GM19099 (cell line): ENCODE measurements at regions not wholly inside any gene's neighbourhood (a gene's known extent, or its start where the extent isn't known, plus 50 kb on each side); places are given as distances from the start of the nearest gene placed in this dataset.

Source experiments
- POLR2A ChIP-seq: IDR thresholded peaks from 3 replicates; pipeline ENCODE4 v1.6.1; 2011; ENCODE audit warnings: low read depth; ENCODE audit not compliant: insufficient read length; ENCODE audit errors: extremely low read depth

DNA sequence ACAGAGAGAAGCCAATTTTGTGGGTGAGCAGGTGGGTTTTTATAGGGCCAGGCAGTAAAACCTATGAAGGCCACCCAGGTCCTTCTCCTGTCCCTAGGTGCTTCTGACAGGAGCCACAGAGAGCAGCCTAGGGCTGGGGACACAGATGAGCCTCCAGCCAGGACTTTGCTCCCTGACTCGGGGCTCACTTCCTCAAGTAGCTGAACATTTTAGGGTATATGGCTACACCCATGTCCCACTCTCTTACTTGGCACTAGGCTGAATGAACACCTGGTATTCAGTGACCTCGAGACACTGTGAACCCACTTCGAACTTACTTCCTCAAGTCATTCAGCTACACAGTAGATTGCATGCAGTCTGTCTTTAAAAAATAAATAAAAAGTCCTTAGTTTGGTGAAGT, 217.3 kb downstream of the MID1IP1 start:
- no peak for TF ChIP-seq POLR2A

DNA sequence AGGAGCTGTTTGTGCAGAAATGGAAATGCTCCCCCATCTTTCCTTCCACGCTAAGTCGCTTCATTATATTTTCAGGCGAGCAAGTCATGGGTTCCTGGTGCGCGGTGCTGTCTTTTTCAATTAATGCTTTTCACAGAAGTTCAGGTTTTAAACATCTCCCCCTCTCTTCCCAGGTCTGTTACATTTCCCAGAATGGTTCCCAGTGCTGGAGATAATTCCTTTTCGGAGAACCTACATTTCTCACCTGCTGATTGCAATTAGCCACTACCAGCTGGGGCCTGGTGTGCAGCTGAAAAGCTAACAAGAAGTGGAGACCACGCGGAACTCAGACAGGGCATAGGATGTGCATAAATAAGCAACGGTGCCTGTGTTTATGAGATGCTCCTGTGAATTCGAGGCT, 217.8 kb downstream of the MID1IP1 start:
- TF ChIP-seq POLR2A = no peak

DNA sequence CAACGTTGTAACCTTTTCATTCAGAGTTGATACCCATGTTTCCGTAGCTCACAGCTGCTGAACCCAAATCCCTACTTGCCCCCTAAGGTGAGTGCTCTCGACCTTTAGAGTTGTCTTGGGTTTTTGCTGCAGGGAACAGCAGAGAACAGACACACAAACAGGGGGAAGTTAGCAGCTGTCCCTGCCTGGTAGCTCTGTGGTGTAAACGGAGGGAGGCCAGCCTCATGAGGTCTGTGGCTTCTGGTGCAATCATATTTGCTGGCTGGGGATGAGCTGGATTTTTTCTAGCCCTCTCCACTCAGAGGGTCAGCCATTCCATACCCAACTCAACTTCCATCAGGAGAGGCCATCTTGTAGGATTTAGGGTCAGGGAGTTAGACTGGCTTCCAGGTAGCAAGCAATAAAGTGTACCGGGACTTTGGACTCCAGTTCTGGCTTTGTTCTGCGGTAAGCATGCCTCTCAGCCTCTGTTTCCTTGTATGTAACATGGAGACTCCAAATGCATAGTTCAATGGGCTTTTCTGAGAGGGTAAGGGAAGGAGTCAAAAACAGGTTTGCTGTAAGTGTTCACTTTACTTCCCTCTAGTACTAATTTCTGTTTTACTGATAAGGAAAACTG, 218.9 kb downstream of the MID1IP1 start:
- TF ChIP-seq POLR2A = no peak

DNA sequence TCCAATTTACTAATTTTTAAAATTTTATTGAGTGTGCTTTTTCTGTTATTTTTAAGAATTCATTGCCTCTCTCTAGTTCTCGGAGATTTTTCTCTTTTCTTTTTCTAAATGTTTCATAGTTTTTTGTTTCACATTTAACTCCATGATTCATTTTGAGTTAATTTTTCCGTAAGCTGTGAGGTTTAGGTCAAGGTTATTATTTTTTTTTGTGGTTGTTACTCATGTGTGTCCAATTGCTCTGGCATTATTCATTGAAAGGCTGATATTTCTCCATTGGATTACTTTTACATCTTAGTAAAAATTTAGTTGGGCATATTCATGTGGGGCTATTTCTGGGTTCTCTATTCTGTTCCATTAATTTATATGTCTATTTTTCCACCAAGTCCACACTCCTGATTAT, 220.8 kb downstream of the MID1IP1 start:
- TF ChIP-seq POLR2A = no peak

DNA sequence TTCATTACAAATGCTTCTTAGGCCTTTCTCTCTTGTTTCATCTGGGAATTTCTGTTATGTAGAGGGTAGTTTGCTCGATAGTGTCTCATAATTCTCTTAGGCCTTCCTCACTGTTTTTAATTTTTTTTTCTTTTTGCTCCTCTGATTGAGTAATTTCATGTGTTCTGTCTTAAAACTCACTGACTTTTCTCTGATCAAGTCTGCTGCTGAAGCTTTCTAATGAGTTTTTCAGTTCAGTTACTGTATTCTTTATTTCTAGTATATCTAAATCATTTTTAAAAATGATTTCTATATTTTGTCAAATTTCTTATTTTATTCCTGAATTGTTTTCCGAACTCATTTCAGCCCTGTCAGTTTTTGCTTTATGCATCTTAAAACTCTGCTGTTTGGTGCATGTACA, 228.0 kb downstream of the MID1IP1 start:
- no peak for TF ChIP-seq POLR2A

DNA sequence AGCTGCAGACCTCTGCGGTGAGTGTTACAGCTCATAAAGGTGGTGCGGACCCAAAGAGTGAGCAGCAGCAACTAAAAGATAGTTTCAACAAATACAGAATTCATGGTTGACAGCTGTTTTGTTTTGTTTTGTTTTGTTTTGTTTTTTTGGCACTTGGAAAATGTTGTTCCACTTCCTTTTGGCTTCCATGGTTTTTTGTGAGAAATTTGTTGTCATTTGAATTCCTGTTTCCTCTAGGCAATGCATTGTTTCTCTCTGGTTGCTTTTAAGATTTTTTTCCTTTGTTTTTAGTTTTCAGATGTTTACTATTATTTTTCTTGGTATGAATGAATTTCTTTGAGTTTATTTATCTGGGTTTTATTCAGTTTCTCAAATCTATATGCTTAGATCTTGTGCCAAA, 229.4 kb downstream of the MID1IP1 start:
- TF ChIP-seq POLR2A = no peak

DNA sequence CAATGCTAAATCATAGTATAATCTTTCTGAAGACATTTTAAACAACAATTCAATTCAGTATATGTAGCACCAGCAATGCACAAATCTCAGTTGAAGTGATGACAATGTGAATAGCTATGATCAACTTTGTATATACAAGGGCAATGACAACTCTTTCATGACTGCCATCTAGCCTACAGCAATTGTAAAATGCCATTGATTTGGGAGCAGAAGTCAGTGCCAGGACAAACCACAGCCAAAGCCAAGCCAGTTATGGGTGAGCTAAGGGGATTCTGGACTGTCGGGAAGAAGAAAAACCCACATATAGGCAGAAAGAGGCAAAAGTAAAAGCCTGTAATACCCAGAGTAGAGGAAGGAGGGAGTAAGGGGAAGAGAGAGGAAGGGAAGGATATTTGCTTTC, 238.6 kb downstream of the MID1IP1 start:
- TF ChIP-seq POLR2A = no peak

DNA sequence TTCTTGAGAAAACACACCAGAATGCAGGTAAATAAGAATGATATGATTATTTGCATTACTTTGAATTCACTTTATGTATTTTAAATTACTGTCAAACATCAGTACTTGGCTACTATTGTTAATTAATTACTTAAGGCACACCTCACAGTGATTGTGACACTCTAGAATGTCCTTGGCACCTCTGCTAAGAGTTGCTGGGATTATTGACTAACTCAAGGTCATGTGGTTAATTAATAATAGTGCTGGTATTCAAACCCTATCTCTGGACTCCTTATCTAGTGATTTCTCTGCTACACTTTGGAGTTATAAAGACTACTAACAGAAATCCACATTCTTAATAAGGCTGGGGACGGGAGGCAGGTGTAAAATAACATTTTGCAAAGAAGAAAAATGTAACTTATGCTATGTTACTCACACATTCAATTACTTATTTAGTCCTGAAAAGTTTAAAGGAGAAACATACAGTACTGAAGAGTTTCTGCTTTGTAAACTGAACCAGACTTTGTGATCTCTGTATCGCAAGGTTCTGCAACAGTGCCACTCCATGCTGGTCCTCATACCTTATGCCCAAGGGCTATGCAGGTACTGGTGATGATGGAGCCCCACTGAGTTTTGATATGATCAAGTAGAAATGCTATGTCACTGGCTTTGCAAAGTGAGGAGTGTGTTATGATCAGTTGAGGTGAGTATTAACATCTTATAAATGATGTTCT, 242.7 kb downstream of the MID1IP1 start:
- no peak for TF ChIP-seq POLR2A

DNA sequence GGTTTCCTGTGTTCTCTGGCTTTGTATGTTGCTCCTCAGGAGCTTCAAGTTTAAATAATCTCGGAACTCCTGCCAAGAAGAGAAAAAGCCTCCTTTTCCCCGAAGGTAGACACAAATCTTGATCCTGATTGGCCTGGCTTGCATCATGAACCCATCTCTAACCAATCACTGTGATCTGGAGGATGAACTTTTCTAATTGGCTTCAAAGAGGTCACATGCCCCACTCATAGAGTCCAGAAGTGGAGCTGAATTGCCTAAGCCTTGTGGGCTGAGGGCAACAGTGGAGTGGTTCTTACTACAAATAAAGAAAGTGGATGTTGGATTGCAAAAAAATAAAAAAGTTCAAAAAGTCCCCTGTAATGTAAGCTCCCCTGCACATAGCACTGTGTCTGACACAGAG, 245.9 kb downstream of the MID1IP1 start:
- no peak for TF ChIP-seq POLR2A

DNA sequence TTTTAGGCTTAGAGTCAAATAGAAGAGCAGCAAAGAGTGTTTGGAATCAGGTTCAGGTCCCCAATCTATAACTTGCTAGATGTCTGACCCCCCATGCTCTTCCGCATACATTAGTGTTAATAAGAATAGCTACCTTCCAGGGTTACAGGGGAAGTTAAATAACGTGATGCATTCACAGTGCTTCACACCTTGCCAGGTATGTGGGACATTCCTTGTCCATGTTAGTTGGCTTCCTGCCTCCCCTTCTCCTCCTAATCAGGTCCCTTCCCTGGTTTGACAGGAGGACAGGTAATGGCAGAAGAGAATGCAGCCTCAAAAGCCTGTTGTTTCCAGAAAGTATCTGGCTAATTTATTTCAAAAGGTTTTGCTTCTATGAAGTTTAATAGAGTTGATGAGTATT, 248.7 kb downstream of the MID1IP1 start:
- TF ChIP-seq POLR2A = no peak

DNA sequence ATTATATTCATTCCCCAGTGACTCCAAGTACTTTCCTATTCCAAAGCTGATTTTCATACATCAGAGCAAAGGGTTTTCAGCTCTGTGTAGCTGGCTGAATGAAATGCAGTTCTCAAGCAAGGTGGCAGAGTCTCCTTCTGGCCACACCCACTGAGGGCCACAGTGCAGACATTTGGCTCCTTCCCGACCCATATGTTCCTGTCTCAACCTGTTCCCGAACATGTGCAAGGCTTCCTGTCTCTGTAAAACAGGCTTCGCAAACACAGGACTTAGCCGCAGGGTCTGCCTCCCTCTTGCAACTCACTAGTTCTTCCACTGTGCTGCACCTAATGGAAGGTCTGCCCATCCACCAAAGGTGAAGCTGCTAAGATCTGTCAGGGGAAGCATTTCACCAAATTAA, 249.2 kb downstream of the MID1IP1 start:
- TF ChIP-seq POLR2A = no peak

DNA sequence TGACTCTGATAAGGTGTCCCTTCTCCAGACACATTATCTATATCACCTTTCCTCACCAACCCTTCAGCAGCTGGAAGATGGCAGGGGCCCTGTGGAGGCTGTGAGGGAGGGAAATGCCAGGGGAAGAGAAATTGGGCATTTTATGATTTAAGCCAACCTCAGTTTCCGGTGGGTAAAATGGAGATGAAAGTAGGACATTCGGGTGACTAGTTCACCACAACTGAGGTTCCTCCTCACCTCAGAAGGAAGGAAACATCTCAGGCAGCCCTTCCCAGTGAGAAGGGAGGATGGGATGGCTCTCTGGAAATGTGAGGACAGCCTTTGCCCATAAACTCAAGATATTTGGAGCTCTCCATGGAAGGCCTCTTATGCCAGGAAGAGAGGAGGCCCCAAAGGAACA, 251.5 kb downstream of the MID1IP1 start:
- TF ChIP-seq POLR2A = no peak

DNA sequence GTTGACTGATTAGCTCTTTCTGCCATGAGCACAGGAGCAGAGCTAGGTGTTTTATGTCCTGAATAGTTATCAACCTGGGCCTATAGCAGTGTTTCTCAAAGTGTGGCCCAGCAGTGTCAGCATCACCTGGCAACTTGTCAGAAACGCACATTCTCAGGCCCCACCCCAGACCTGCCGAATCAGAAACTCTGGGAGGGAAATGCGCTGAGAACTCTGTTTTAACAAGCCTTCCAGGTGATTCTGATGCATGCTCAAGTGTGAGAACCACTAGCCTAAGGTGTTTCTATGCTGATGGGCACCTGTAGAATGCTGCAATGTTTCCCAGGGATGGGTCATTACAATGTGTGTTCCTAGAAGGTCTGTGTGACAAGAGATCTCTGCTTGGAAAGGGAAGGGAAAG, 257.5 kb downstream of the MID1IP1 start:
- TF ChIP-seq POLR2A = no peak

DNA sequence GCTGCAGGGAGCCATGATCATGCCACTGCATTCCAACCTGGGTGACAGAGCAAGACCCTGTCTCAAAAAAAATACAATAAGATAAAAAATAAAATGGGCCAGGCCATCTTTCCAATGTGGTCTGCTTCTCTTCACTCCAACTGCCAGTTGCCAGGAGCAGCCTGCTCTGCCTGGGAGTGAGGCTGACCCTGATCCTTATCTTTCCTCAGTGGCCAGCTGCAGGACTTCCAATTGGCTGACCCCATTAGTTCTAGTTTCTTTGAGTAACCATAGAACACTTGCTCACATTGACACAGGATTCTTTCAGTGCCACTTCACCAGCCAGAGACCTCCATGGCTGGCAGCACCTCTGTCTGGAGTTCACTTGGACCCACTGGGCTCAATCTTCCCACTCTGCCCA, 258.6 kb downstream of the MID1IP1 start:
- TF ChIP-seq POLR2A = no peak

DNA sequence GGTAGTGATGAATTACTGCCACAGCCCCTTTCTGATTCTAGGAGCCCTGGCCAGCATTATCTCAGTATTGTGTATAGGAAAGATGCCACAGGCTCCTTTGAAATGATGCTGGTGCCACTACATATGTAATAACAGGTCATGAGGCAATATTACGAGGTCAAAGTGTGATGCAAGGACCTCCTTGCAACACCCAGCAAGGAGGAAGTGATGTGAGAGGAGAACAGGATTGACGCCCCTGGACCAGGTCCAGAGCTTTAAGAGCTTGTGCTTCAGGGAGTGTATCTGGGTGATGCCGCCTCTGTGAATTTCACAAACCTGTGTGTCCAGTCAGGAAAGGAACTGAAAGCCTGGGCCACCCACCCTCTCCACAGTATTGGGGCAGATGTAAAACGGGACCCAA, 261.8 kb downstream of the MID1IP1 start:
- no peak for TF ChIP-seq POLR2A

DNA sequence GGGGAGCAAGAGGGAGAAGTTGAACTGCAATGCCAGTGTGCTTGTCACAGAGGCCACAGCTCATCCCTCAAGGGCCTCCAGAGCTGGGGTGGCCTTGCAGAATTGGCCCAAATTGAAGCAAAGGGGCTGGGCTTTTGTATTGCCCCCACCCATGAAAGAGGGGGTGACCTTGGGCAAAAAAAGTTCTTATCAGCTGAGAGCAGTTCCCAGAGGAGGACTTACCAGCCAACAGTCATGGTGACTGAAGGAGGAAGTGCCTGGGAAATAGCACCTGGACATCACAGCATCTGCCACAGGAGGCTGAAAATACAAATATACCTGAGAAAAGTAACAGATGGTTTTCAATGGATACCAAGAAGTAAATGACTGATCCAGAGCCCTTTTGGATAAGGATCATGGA, 262.4 kb downstream of the MID1IP1 start:
- no peak for TF ChIP-seq POLR2A

DNA sequence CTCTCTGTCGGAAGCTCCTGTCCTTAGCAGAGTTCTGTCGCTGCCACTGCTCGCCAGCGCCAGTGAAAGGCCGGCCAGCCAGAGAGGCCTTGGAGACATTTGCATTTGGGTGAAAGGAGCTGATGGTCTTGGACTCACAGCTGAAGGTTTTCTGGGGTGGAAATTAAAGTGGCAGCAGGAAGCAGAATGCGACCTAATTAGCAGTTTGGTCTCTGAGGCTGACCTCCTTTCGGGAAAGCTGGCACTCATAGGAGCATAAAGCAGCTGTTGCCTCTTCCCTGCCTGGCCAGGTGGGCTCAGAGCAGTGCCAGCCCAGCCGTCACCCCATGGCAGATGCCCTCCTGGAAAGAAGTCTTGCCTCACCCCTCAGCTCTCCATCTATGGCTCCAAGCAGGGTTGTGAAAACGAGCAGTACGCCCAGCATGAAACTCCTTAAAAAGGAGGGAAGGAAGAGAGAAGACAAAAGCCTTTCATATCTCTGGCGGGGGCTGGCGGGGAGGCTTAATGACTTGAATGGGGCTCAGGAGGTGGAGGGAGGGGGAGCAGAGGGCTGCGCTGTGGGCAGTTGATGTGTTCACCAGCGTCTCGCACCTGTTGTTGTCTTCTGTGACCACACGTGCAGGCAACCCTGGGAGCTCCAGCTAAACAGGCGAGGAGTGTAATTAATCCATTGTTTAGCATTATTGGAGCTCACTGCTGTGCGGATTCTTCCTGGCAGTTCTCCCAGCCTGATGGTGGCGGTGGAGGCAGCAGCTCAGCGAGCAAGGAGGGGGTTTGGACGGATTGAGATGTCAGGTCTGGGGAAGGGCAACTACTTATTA, 264.0 kb downstream of the MID1IP1 start:
- no peak for TF ChIP-seq POLR2A

DNA sequence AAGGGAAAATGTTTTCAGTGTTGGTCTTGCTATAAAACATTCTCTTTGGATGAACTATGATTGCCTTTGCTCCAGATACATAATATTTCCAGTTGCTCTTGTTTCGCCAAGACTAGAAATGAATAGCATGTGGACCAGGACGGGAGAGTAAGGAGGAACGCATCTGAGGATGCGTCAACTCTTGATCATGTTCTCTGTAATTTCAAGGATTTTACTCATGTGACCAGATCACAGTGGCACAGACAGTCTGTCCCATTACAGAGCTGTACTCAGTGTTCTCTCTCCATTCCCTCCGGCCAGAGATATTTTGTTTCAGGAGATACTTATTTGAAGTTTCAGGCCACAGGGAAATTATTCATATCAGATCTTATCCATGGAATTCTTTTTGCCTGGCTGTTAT, 266.6 kb downstream of the MID1IP1 start:
- no peak for TF ChIP-seq POLR2A
